Stimulated activated CD8-positive, alpha-beta memory T cell treated with anti-CD3 and anti-CD28 coated beads, Interleukin-7, amount 100 ng/mL, for 48 hours (primary cell): ENCODE measurements at regions not wholly inside any gene's neighbourhood (a gene's known extent, or its start where the extent isn't known, plus 50 kb on each side); places are given as distances from the start of the nearest gene placed in this dataset.
"Not testable (repeated sequence)": the region's sequence is repeated elsewhere in the genome, so short reads cannot be mapped to it uniquely, and the experiment has no call there.

Source experiments
- DNase-seq, 2 donors: peaks; one replicate each; pipeline ENCODE4 v3.0.0-alpha.2; 2020; ENCODE audit warnings: low read depth in 1 of 2; ENCODE audit errors: extremely low read depth in 1 of 2

GRCh38 chr10:35843524-35844181, 201.6 kb upstream of the FZD8 start:
- no peak for DNase-seq

- DNase-seq = no peak
Measured at GRCh38 chr10:35838054-35838453, 196.0 kb upstream of the FZD8 start.

- DNase-seq = no peak
Measured at GRCh38 chr10:35835545-35835944, 193.4 kb upstream of the FZD8 start.

- DNase-seq = no peak
Measured at GRCh38 chr10:35834877-35835494, 192.9 kb upstream of the FZD8 start.

GRCh38 chr10:35827783-35828182, 185.7 kb upstream of the FZD8 start:
- no peak for DNase-seq

- DNase-seq = no peak
Measured at GRCh38 chr10:35824704-35825103, 182.6 kb upstream of the FZD8 start.

- DNase-seq = no peak
Measured at GRCh38 chr10:35822316-35822715, 180.2 kb upstream of the FZD8 start.

- DNase-seq = no peak
Measured at GRCh38 chr10:35821339-35821911, 179.3 kb upstream of the FZD8 start.

GRCh38 chr10:35819736-35820135, 177.6 kb upstream of the FZD8 start:
- DNase-seq = no peak

- no peak for DNase-seq
Measured at GRCh38 chr10:35819011-35819410, 176.9 kb upstream of the FZD8 start.

- DNase-seq = not testable (repeated sequence)
Measured at GRCh38 chr10:35817109-35817508, 175.0 kb upstream of the FZD8 start.

GRCh38 chr10:35813219-35813618, 171.1 kb upstream of the FZD8 start:
- DNase-seq = no peak

- no peak for DNase-seq
Measured at GRCh38 chr10:35808344-35808743, 166.2 kb upstream of the FZD8 start.

- no peak for DNase-seq
Measured at GRCh38 chr10:35803046-35803445, 160.9 kb upstream of the FZD8 start.

- DNase-seq = no peak
Measured at GRCh38 chr10:35797187-35797586, 155.1 kb upstream of the FZD8 start.

GRCh38 chr10:35795131-35795824, 153.2 kb upstream of the FZD8 start:
- DNase-seq = no peak

GRCh38 chr10:35794703-35795102, 152.6 kb upstream of the FZD8 start:
- DNase-seq = no peak

GRCh38 chr10:35792291-35792690, 150.2 kb upstream of the FZD8 start:
- DNase-seq = no peak

GRCh38 chr10:35789996-35790395, 147.9 kb upstream of the FZD8 start:
- DNase-seq = no peak

- DNase-seq = no peak
Measured at GRCh38 chr10:35784751-35785150, 142.7 kb upstream of the FZD8 start.

GRCh38 chr10:35783305-35783838, 141.3 kb upstream of the FZD8 start:
- no peak for DNase-seq

GRCh38 chr10:35781643-35782035, 139.5 kb upstream of the FZD8 start:
- no peak for DNase-seq
